ENCODE measurements at regions not wholly inside any gene's neighbourhood (a gene's known extent, or its start where the extent isn't known, plus 50 kb on each side); places are given as distances from the start of the nearest gene placed in this dataset.
A peak's percentile ranks its signal among the peaks of the same experiment; 100 is the strongest.

- no peak overlapping the region for H3K4me3 ChIP-seq
- no peak for DNase-seq
- no peaks in the 10 kb centered on the region for H3K27me3 ChIP-seq
- H3K27ac ChIP-seq: no peak overlapping the region
- 88 to 97% (median 97%) methylated on average over 1 of the region's 1 CpG for WGBS, 5 donors
- no peaks in the 10 kb centered on the region for H3K36me3 ChIP-seq
- no peaks in the 10 kb centered on the region for H3K4me1 ChIP-seq
- no peaks in the 10 kb centered on the region for H3K9me3 ChIP-seq
- TF ChIP-seq POLR2AphosphoS5 (IDR thresholded peaks at IDR 0.05) (no peak), EP300 (IDR thresholded peaks at IDR 0.05) (no peak), POLR2A (IDR thresholded peaks at IDR 0.05) (no peak)
- TF ChIP-seq, protein P1, sequence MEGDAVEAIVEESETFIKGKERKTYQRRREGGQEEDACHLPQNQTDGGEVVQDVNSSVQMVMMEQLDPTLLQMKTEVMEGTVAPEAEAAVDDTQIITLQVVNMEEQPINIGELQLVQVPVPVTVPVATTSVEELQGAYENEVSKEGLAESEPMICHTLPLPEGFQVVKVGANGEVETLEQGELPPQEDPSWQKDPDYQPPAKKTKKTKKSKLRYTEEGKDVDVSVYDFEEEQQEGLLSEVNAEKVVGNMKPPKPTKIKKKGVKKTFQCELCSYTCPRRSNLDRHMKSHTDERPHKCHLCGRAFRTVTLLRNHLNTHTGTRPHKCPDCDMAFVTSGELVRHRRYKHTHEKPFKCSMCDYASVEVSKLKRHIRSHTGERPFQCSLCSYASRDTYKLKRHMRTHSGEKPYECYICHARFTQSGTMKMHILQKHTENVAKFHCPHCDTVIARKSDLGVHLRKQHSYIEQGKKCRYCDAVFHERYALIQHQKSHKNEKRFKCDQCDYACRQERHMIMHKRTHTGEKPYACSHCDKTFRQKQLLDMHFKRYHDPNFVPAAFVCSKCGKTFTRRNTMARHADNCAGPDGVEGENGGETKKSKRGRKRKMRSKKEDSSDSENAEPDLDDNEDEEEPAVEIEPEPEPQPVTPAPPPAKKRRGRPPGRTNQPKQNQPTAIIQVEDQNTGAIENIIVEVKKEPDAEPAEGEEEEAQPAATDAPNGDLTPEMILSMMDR (IDR thresholded peaks at IDR 0.05): no peak
- intact Hi-C loops (cut with DNase I; ENCODE audit: low total_unique reads): no loop called here
Measured at GRCh38 chr9:108484468-108484867, 371.3 kb downstream of the ACTL7B start.

DNA sequence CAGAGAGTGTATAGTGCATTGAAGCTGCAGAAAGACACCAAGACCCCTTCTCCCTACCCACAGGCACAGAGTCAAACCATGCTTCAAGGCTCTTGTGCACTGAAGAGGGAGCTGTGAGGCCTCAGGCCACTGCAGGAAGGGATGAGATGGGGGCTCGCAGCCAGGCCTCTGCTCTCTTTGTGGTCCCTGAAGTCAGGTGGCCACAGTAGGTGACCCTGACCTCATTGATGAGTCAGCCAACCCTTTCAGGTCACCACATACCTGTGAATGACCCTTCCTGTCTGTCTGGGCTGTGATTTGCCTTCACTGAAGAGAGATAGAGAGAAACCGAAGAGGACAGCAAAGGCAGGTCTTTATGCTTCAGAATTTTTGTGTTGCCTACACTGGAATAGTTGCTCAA lies 372.1 kb downstream of the ACTL7B start:
- Histone ChIP-seq H3K27me3 (no peaks in the 10 kb centered on the region), H3K36me3 (no peaks in the 10 kb centered on the region), H3K9me3 (no peaks in the 10 kb centered on the region), H3K27ac (no peak overlapping the region), H3K4me3 (no peak overlapping the region), H3K4me1 (no peaks in the 10 kb centered on the region)
- TF ChIP-seq POLR2AphosphoS5 (IDR thresholded peaks at IDR 0.05) (no peak), EP300 (IDR thresholded peaks at IDR 0.05) (no peak), POLR2A (IDR thresholded peaks at IDR 0.05) (no peak)
- TF ChIP-seq, protein P1 (IDR thresholded peaks at IDR 0.05): no peak
- WGBS, 5 donors: 86 to 100% (median 92%) methylated on average over 1 to 2 of the region's 2 CpGs
- DNase-seq: no peak
- intact Hi-C loops (cut with DNase I; ENCODE audit: low total_unique reads): no loop called here

- Histone ChIP-seq H3K36me3 (no peaks in the 10 kb centered on the region), H3K4me3 (no peak overlapping the region), H3K27ac (no peak overlapping the region), H3K9me3 (no peaks in the 10 kb centered on the region), H3K4me1 (peaks cover 0 to 10% (median 0%) of the 10 kb centered on the region in 4 donors), H3K27me3 (no peaks in the 10 kb centered on the region)
- intact Hi-C loops (cut with DNase I; ENCODE audit: low total_unique reads): no loop called here
- 83 to 93% (median 88%) methylated on average over 3 of the region's 3 CpGs for WGBS, 5 donors
- DNase-seq: no peak
- TF ChIP-seq POLR2AphosphoS5 (IDR thresholded peaks at IDR 0.05) (no peak), EP300 (IDR thresholded peaks at IDR 0.05) (no peak), POLR2A (IDR thresholded peaks at IDR 0.05) (no peak)
- TF ChIP-seq, protein P1 (IDR thresholded peaks at IDR 0.05): no peak
Measured at GRCh38 chr9:108479989-108480652, 375.7 kb downstream of the ACTL7B start.

DNA sequence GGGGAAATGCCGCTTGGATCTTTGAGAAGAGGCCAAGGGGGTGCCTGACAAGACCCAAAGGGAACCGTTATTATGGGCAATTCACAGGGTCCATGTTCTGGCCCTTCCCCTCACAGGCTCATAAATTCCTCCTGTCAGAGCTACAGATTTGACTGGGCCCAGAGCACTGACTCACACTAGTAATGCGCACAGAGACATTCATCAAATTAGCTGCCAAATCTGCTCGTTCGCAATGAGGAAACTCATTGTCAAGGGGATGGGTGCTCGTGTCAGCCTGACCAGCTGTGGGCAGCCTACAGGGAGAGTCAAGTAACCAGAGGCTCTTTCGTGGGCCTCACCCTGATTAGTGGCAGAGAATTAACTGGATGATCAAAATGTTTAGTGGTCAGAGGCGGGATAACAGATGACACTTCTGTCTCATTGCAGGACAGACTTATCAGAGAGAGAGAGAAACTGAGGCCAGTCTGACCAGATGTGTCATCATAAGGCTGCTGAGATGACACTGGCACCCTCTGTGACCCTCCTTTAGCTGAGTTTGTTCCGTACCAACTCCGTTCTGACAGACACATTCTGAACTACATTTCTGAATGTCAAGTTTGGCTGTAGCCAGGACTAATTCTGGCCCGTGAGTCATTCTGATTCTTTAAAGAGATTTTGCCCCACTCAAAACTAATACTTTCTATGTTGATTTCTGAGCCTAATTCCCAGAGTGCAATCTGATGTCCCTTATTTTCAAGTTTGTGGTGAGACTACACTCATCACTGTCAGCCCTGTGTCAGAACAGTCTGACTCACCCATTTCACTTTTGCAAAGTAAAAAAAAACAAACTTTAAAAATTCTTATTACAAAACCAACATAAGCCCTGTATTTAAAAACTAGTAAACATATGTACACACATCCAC lies 377.1 kb downstream of the ACTL7B start:
- H3K27me3 ChIP-seq: no peaks in the 10 kb centered on the region
- peaks cover 0 to 19% (median 4%) of the 10 kb centered on the region in 4 donors for H3K4me1 ChIP-seq
- intact Hi-C loops (cut with DNase I; ENCODE audit: low total_unique reads): no loop called here
- H3K4me3 ChIP-seq: no peak overlapping the region
- no peak for TF ChIP-seq EP300 (IDR thresholded peaks at IDR 0.05)
- TF ChIP-seq POLR2AphosphoS5 (IDR thresholded peaks at IDR 0.05): peak in 2 of 3 donors; percentile 21 to 50
- peak in 1 of 2 donors; percentile 50 for DNase-seq
- no peaks in the 10 kb centered on the region for H3K9me3 ChIP-seq
- no peaks in the 10 kb centered on the region for H3K36me3 ChIP-seq
- peak overlapping the region in 4 of 5 donors; percentile 60 to 74 (median 63) for H3K27ac ChIP-seq
- WGBS, 5 donors: 47 to 76% (median 63%) methylated on average over 11 of the region's 11 CpGs
